ENCODE measurements at regions not wholly inside any gene's neighbourhood (a gene's known extent, or its start where the extent isn't known, plus 50 kb on each side); places are given as distances from the start of the nearest gene placed in this dataset.
"Not testable (repeated sequence)": the region's sequence is repeated elsewhere in the genome, so short reads cannot be mapped to it uniquely, and the experiment has no call there.

GRCh38 chr19:20482721-20483120, 82.9 kb downstream of the ZNF737 start:
- DNase-seq = no peak

GRCh38 chr19:20481736-20482135, 83.8 kb downstream of the ZNF737 start:
- no peak for DNase-seq

DNA sequence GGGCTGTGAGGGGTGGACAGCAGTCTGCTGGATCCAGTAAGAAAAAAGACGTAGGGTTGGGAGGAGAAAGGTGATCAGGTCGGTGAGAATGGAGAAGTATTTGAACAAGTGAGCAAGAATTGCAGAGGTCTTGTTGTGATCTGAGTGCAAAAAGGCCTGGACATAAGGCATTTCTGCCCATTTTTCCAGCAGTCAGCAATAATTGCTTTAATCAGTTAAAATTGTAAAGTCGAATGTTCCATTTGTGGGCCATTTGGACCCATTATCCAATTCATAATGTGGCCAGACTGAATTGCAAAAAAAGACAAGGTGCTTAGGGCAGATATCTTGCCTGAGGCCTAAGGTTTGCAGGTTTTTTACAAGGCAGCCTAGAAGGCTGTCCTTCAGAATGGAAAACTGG, 86.1 kb downstream of the ZNF737 start:
- DNase-seq = no peak

DNA sequence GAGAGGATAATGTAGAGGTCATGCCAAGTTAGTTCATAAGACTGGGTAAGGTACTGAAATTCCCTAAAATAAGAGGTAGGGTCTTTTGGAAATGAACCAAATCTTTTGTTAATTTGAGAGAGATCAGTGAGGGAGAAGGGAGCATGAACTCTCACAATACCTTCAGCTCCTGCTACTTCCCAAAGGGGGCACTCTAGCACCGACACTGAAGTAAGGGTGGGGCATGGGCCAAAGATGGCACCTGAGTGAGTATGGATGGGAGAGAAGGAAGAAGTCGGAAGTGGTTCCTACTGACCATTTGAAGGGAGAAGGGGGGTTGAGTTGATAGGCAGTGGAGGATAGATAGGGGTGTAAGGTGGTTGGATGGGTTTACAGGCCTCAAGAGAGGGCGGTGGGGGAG, 86.6 kb downstream of the ZNF737 start:
- DNase-seq = no peak

DNA sequence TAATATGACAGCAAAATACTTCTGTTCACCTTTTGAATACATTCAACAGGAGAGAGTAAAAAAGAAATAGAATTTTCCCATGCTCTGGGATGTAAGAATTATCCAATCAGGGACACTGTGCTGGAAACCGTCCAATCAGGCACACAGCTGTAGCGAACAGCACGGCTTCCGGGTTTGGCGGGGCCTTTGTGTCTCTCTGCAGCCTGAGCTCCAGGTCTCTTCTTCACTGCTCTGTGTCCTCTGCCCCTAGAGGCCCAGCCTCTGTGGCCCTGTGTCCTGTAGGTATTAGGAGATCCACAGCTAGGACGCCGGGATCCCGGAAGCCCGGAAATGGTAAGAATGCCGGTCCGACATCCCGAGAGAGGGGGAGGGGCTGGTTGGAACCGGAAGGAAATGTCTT, 92.7 kb downstream of the ZNF737 start:
- DNase-seq = no peak

- no peak for DNase-seq
These were observed 94.2 kb downstream of the ZNF737 start for GRCh38 chr19:20471431-20471830.

DNA sequence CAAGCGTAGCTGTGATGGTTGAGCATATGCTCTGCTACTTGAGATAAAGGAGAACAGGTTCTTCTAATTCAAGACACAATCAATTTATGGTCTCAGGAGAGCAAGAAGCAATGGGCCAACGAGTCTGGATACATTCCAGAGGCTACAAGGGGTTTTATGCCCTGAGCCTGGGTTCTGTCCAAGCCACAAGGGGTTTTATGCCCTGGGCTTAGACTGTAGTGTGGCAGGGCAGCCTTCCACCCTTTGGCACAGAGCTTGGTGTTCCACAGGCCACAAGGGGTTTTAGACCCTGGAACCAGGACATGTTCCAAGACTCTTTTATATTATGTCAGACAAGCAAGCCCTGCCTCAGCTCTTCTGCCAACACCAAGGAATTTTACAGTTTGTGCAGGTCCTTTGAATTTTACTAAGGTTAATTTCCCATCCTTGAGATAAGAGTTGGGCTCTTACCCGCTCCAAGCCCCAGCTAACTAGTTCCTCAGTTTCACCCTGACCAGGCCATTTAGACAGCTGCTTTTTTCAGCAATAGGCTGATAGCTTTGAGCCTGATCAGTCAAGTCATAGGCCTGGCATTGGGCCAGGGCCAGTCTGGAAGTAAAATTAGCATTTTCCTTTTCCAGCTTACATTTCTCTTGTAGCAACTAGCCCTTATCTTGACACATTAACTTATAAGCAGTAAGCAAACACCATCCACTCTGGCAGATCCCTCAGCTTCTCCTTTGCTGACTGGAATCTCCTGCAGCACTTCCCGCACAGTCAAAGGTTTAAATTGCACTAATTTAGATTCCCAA, 95.0 kb downstream of the ZNF737 start:
- DNase-seq = no peak

DNA sequence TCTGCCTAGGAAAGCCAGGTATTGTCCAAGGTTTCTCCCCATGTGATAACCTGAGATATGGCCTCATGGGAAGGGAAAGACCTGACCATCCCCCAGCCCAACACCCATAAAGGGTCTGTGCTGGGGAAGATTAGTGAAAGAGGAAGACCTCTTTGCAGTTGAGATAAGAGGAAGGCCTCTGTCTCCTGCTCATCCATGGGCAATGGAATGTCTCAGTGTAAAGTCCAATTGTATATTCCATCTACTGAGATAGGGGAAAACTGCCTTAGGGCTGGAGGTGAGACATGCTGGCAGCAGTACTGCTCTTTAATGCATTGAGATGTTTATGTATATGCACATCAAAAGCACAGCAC, 99.0 kb downstream of the ZNF737 start:
- not testable (repeated sequence) for DNase-seq

DNA sequence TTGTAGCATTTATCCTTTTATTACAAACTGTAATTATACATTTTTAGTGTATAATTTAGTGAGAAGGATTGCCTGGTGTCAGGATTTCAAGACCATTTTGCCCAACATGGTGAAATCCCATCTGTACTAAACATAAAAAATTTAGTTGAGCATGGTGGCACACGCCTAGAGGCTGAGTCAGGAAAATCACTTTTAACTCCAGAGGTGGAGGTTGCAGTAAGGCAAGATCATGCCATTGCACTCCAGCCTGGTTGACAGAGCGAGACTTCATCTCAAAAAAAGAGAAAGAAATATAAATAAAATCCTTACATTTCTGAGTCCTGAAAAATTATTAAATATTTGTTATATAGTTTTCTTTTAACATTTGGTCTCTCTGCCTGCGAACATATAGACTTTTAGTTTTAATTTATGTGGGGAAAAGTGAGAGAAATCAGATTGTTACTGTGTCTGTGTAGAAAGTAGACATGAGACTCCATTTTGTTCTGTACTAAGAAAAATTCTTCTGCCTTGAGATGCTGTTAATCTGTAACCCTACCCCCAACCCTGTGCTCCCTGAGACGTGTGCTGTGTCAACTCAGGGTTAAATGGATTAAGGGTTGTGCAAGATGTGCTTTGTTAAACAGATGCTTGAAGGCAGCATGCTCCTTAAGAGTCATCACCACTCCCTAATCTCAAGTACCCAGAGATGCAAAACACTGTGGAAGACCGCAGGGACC, 99.5 kb downstream of the ZNF737 start:
- DNase-seq = not testable (repeated sequence)

GRCh38 chr19:20453425-20453935, 112.1 kb downstream of the ZNF737 start:
- DNase-seq = no peak

- DNase-seq = no peak
These were observed 121.2 kb downstream of the ZNF737 start for GRCh38 chr19:20444202-20444885.

DNA sequence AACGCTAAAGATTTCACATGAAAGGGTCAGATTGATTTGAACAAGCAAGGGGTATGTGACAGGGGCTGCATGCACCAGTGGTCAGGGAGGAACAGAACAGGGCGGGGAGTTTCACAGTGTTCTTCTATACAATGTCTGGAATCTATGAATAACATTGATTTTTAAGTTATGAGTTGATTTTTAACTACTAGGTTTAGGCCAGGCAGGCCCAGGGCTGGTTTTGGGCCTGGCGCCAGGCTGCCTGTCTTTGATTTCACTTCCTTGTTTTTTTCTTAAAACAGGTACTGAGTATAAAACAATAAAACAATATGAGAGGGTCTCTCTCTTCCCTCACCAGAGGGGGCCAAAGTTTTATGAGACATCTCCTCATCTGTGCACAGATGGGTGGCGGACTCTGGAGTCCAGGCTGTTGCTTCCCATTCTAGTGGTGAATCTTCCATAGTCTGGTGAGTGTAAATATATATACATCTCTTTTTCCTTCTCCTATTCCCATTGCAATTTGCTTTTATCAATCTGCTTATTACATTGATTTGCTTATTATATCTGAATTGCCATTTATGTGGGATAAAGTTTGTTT, 133.2 kb downstream of the ZNF737 start:
- not testable (repeated sequence) for DNase-seq

- DNase-seq = no peak
These were observed 133.8 kb downstream of the ZNF737 start for GRCh38 chr19:20431826-20432225.

DNA sequence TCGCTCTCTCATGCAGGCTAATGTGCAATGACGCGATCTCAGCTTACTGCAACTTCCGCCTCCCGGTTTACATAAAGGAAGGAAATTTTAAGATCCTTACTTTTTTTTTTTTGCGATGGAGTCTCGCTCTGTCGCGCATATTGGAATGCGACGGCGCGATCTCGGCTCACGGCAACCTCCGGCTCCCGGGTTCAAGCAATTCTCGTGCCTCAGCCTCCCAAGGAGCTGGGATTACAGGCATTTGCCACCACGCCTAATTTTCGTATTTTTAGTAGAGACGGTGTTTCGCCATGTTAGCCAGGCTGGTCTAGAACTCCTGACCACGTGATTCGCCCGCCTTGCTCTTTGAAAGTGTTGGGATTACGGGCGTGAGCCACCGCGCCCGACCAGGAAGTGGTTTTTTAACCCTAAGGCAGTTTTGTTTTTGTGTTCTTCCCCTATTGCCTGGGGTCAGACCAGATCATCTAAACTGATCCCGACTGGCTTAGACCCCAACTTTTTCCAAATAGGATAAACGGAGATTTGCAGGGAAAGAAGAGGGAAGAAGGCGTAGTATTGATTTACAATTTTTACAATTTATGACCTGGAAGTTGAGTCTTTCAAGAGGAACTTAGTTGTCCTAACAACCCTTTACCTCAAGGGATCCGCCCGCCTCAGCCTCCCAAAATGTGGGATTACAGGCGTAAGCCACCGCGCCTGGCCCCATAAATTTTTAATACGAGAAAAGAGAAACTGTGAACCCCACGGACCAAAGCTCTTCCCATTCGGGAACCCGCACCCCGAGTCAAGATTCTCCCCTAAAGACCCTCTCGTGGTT, 142.0 kb downstream of the ZNF737 start:
- DNase-seq = peak; percentile 73

GRCh38 chr19:20422216-20423205, 143.1 kb downstream of the ZNF737 start:
- DNase-seq = no peak

DNA sequence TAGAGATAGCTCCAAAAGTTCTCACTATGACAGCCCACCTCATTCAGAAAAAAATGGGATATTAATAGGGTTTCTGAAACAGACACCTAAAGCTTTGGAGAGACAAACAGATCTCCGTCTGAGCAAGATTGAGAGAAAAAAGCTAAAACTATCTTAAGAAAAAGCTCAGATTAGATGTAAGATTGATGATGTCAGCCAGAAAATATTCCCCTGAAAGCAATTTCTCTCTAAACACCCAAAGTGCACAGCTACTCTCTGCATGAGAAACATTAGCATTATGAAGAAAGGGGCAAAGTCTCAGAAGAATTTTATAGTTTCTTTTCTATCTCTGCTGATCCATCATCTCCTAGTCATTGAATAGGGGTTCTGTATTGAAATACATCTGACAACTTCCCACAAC, 148.9 kb downstream of the ZNF737 start:
- DNase-seq = no peak

GRCh38 chr19:20414120-20414519, 151.5 kb downstream of the ZNF737 start:
- DNase-seq = no peak

GRCh38 chr19:20413705-20414104, 151.9 kb downstream of the ZNF737 start:
- no peak for DNase-seq

DNA sequence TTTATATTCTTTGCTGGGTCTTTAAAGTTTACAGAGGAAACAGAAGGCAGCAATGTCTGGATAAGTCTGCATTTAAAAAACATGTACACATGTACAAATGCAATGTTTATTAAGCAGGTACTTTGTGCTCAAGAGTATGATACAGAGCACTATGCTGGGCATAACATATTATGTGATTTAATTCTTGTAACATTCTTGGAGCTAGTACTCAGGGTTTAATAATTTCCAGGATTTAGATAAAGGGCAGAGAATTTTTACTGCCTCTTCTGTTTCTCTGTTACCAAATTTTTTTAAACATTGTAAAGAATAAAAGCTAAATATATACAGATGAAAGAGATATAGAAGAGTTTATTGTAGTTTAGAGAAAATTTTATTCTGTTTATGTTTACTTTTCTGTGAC, 152.7 kb downstream of the ZNF737 start:
- no peak for DNase-seq

DNA sequence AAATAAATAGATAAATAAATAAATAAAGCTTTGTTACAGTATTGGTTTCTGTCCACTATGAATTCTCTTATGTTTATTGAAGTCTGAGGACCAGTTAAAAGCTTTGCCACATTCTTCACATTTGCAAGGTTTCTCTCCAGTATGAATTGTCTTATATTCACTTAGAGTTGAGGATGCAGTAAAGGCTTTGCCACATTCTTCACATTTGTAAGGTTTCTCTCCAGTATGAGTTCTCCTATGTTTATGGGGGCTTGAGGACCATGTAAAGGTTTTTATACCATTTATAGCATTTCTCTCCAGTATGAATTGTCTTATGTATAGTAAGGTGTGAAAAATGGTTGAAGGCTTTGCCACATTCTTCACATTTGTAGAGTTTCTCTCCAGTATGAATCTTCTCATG, 168.3 kb downstream of the ZNF737 start:
- DNase-seq = no peak

DNA sequence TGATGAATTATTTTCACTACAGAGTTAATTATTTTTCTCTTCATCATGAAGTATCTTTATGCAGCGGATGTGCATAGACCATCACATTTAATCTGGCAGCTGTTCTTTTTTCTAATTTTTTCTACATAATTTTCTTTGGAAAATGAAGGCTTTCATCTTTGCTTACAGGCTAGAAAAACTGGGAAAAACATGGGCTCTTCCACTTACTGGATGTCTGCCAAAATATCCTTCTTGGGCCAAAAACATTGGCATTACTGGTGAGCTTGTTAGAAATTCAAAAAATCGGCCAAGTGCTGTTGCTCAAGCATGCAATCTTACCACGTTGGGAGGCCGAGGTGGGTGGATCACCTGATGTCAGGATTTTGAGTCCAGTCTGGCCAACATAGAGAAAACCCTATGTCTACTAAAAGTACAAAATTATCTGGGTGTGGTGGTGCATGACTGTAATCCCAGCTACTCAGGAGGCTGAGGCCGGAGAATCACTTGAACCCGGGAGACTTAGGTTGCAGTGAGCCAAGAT, 176.8 kb downstream of the ZNF737 start:
- DNase-seq = no peak
